ENCODE measurements at regions not wholly inside any gene's neighbourhood (a gene's known extent, or its start where the extent isn't known, plus 50 kb on each side); places are given as distances from the start of the nearest gene placed in this dataset.

DNA sequence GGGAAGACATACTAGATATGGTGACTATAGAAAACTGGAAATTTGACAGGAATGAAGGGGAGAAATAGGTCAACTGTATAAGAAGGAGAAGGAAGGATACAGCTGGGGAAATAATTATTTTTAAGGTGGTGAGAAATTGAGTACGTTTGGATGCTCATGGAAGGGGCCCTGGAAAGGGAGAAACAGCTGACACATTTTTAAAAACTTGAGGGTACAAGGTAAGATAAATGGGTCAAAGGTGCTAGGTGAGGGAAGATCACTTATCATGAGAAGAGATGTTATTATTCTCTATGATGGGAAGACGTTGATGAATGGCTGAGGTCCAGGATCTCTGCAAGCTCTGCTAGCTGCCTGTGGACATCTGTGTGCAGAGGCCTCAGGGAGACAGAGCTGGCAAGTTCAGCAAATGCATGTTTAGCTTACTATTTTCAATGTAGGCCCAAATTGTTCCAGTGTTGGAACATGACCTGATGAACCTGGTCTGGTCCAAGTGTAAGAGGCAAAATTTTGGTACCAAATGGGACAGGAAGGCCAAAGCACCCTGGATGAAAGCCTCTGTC is 181.7 kb downstream of the MTRR start:
- DNase-seq (ENCODE audit: low read depth in 2 of 2), result no peak

DNA sequence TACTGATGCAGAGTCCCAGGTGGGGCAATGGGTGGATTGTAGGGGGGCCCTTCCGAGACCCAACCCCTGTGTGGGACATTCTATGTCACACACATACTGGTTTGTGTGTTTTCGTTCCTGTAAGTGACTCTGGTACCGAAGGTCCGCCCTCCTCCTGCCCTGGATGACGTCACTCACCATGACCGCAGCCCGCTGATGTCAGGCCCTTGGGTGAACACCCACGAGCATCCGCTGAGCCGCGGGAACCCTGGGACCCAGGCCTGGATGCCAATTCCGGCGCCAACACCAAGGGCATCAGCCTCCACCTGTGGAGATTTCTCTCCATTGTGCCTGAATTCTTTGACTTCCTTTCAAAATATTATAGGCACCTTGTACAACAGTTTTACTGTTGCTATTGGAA is 184.3 kb downstream of the MTRR start:
- no peak for DNase-seq (ENCODE audit: low read depth in 2 of 2)

DNA sequence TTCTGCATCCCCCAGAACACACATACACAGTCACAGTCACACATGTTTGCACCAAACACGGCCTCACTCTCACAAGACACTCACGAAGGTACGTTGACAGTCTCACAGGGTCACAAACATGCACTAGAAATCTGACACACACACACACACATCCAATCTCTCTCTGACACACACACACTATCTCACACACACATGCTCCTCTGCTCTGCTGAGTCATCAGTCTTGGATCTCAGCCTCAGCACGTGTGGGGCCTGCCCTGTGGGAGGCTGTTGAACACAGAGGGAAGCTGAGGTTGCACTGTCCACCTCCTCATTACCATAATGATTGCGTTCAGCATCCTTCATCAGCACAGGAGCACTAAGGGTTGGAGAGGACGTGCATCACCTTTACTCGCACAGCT is 188.8 kb downstream of the MTRR start:
- DNase-seq (ENCODE audit: low read depth in 2 of 2), result no peak

DNA sequence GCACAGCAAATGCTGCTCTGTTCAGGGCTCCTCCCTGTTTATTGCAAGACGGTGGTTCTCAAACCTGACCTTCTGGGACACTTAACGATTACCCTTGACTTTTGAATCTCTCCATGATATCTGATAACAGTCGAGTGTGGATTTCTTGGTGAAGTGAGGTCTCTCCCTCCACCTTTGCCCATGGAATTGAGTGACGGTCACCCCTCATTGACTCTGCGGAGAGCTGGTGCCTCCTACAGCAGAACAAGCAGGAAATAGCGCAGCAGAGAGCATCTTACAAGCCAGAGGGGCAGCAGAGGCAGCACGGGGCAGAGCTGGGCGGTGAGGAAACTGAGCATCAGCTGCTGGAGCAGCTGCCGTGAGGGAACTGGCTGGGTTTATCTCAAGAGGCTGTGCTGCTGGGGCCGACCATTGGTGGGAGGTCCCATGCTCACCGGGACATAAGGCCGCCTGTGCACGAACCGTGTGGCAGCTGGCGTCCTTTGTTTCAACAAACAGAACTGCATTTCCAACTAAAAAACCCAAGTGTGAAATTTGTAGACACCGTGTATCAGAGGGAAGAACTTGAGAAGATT is 189.8 kb downstream of the MTRR start:
- DNase-seq (ENCODE audit: low read depth in 2 of 2), result no peak

DNA sequence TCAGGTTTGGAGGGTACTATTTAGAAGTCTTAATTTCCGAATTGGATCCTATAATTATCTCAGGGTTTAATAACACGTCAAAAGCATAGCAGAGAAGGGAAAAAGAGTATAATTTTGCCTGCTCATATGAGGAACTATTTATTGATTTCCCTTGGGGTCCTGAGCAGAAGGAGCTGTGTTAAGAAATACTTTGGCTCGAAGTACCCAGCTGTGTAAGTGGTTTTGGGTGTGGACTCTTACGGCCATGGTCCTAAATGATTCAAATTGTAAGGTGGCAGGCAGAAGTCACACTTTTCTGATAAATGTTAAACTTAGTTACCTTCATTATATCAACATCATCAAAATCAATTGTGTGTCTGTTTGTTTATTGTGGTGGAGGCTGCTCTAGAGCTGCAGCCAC is 190.4 kb downstream of the MTRR start:
- no peak for DNase-seq (ENCODE audit: low read depth in 2 of 2)

DNA sequence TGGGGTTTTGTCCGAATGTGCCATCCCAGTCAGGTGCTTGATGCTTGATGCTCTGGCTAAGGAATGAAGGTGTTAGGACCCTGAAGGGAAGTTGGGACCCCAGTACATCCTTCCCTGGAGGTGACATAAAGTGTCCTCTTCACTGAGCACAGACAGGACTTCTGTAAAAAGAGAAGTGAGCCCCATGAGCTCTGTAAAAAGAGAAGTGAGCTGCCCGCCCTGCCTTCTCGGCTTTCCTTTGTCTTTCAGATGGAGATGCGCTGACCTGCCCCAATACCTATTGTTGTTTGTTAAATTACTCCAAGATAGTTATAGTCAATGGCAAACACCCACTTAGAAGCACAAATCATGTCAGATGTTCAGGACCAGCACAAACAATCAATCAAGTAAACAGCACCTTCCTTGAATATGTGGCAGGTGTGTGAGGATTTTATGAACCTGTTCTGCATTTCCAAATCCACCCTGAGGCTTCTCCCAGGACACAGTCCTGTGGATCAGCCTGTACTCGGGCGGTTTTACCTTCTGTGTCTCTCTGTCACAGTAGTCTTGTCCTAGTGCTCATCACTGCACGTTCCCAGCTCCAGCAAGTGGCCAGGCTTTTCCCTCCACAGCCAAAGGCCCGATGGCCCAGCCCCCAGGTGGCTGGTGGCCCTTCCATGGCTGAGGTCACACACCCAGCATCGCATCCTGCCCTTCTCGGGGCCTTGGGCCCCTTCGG is 191.4 kb downstream of the MTRR start:
- DNase-seq (ENCODE audit: low read depth in 2 of 2), result no peak

DNA sequence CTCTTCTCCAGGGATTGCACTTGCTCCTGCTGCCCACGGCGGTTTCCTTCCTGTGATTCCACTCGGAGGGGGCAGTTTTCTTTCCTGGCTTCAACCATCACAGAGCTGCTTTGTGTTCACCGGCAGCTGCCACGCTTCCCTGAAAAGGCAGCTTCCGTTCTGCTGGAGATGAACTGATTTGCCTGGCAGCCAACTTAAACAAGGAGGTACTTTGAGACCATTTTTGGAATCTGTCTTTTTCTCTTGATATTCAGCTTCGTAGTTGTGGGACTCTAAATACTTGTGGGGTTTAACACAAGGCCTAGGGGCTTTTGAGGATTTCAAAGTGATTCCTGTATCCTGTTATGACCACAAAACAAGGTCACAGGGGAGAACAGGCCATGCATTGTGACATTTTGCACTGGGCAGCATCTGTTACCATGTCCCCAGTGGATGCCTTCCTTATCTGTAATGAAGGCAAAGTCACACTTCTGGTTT is 192.0 kb downstream of the MTRR start:
- no peak for DNase-seq (ENCODE audit: low read depth in 2 of 2)

DNA sequence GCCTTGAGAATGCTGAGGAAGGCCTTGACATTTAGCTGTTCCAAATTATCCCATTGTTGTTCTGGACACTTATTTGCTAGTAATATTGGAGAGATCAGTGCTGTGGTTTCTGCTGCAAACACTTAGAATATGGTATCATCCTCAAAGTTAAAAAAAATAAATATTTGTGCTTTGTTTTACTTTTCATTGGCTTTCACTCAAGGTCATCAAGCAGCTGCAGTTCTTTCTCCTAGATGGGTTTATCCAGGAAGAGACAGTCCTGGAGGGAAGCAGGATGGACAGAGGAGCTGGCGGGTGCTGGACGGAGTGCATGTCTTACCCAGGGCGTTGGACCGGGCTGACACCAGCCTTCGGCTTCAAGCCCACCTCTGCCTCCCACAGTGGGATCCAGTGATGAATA is 193.6 kb downstream of the MTRR start:
- DNase-seq (ENCODE audit: low read depth in 2 of 2), result no peak

DNA sequence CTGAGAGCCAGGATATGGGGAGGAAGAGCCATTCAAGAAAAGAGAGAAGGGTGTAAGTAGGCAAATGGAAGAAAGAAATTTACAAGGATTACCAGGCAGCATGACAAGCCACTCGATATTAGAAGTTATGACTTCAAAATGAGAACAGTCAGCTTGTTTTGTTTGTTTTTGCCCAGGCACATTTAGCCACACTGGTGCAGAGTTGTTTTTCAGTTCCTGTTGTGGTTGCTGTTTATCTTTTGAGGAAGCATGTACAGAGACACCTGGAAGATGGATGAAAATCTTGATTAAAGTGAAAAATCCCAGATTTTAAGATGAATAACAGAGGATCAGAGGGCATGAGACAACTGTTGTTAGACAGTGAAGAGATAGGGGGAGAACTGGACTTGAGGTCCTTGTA is 199.1 kb downstream of the MTRR start:
- no peak for DNase-seq (ENCODE audit: low read depth in 2 of 2)

DNA sequence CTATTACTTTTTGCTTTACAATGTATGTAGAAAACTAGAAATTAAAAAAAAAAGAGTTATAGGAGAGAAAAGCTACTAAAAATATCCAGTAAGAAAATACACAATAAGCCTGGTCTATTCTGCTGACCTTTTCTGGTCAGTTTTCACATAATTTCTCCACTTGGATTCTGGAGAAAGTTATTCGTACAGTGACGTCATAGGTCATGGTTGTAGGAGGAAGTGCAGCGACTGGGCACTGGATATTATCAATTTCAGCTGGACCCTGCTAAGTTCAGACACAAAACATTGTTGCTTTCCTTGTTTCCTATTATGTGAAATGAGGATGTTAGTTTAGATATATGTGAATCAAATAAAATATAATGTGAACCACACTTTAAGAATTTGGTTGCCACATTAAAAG is 201.2 kb downstream of the MTRR start:
- no peak for DNase-seq (ENCODE audit: low read depth in 2 of 2)

DNA sequence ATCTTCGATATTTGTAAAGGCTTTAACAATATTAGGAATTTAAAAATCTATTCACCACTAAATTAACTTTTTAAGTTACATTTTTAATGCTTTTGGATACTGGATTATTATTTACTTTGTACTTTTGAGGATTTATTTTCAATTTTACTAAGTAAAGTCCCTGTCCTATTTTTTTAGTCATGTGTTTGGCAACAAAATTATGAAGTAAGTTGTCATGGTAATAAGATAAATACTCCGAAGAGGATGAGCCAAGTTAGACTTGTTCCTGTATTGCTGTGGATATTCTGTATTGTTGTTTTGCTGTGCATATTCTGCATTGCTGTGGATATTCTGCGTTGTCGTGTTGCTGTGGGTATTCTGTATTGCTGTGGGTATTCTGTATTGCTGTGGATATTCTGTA is 210.1 kb downstream of the MTRR start:
- DNase-seq (ENCODE audit: low read depth in 2 of 2), result no peak

DNA sequence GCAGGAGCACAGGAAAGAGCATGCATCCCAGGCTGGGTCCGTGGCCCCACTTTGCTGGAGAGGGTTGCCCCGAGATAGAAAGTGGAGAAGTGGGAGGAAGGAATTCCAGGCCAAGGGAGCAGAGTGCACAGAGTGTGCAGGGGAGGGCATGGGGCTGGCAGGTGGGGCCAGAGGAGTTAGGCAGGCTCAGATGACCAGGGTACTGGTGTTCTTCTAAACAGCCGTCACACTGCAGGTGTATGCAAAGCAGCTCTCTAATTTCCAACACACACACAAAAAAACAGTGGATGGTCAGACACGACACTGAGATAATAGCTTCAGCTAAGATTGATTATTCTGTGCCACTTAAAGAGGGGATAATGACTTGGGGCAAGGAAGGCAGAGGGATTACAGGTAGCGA is 212.2 kb downstream of the MTRR start:
- DNase-seq (ENCODE audit: low read depth in 2 of 2), result no peak

DNA sequence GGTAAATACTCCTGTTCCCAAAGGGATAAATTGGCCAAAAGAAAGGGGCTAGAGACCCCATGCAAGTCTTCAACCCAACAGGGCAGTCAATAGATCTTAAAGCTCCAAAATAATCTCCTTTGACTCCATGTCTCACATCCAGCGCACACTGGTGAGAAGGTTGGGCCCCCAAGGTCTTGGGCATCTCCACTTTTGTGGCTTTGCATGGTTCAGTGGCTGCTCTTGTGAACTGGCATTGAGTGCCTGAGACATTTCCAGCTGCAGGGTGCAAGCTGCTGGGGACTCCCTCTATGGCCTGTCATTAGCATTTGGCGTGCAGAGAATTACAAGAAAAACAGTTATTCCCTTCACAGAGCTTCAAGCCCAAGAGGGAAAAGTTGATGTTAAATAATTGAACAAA is 224.7 kb downstream of the MTRR start:
- DNase-seq (ENCODE audit: low read depth in 2 of 2), result no peak

DNA sequence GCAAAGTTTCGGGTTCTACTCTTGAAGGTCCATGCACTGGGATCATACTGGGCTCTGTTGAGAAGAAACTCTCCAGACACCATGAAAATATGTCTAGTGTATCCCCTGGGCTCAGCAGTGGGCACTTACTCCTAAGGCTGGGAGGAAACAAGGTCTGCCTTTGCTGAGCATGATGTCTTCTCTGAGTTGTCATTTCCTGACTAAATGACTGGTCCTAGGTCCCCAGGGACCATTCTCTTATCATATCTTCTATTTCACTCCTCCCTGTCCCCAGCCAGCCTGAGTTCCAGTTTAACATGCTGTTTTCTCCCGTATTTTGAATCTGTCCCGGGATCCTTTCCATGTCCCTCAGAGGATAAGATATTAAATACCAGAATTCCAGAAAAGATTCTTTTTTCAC is 225.4 kb downstream of the MTRR start:
- DNase-seq (ENCODE audit: low read depth in 2 of 2), result no peak

DNA sequence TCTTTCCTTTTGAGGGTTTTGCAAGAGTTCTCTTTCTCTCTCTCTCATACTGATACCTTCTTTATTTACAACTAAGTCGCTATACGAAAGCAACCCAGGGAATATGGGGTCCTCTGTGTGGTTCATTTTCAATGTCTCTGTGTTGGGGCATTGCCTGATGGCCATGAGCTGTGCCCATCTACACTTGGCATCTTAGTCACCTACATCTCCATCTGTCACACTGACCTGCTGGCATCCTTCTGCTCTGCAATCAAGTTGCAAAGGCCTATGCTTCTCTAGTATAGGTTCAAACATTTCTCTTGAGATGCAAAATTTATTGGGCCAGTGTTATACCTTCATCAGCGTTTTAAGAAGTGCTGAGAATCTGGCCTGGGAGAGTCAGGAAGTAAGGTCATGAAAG is 228.2 kb downstream of the MTRR start:
- DNase-seq (ENCODE audit: low read depth in 2 of 2), result no peak

DNA sequence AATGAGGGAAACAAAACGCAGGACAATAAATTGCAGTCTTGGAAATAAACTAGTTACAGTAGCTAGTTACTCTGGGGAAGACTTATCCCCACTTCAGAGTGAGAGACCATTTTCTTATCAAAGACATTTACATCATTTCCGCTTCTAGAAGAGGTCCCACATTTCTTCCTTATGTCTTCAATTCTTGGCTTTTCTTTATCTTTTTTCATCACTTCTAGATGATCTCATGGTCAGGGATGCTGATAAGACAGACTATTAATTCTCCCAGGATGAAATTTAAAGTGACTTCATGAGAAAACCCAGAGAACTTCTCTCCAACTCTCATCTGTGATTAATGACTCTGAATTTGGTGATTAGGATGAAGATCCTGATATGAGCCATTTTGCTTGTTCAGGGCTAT is 229.1 kb downstream of the MTRR start:
- DNase-seq (ENCODE audit: low read depth in 2 of 2), result no peak

DNA sequence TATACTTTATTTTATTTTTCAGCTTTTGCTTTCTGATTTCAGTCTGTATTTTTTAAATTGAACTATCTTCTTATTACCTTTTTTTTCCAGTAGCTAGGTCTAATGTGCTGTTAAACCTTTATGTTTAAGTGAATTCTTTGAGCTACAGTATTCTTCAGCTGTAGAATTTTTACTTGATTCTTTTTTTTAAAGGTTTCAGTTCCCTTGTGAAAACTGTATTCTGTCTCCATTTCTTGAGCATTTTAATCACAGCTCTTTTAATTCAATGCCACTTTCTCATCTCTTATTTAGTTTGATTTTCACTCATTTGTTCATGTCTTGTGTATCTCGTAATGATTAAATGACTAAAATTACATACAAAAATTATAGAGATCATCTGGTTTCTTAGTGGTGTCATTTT is 233.8 kb downstream of the MTRR start:
- no peak for DNase-seq (ENCODE audit: low read depth in 2 of 2)

DNA sequence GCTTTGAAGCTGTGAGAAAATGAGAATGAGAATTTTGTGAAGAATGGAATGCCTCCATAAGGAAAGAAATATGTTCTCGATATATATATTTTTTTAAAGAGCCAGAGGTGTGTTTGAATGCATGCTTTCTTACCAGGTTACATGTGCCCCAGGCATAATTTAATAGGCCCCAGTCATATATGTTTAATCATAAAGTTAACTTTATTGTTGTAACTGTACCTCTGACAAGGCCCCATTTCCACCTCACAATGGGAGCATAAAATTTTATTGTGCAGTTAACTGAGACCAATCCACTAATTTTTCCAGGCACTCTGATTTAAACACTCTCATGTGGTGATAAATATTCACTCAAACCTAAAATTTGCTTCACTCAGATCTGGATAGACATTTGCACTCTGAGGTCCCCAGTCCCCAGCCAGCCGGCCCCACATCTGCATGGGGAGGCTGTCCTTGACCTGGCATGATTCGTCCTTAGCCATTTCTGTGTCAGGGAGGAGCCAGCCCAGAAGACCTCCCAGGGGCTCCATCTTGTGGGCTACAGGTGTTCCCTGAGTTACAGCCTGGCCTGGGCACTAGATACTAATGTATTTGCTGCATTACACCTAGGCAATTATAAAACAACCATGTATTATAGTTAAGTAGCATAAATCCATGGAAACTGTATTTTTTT is 245.8 kb downstream of the MTRR start:
- DNase-seq (ENCODE audit: low read depth in 2 of 2), result no peak

DNA sequence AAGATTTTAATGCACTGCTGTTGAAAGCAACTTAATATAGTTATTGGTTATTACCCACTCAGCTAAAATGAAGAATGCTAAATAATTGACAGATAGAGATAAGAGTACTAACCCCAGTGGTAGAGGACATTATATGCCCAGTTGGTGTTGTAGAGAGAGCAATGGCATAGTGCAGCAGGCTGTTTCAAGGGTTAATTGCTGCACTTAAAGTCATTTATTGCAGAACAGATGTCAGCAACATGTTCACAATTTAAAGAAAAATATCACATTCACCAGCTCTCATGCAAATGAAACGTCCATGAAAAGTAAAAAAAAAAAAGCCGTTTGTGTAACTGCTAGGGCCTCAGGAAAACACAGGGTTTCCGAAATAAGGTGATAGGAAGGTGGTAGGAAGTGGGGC is 254.6 kb downstream of the MTRR start:
- no peak for DNase-seq (ENCODE audit: low read depth in 2 of 2)

DNA sequence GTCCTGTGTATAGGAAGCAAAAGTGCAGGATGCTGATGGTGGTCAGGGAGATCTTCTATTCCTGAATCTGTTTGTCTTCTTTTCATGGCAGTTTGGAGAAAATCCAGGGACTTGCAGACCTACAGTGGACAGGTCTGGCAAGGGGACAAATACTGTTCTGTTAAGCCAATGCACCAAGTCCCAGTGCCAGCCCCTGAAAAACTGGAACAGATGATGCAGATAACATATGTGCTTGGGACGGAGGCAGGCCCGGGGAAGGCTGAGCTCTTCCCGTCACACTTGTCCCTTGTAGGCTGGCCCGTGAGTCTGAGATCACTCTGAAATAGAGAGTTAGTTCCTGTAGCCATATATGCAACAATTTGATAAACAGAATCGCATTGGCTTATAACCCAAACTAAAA is 265.7 kb downstream of the MTRR start:
- DNase-seq (ENCODE audit: low read depth in 2 of 2), result no peak

DNA sequence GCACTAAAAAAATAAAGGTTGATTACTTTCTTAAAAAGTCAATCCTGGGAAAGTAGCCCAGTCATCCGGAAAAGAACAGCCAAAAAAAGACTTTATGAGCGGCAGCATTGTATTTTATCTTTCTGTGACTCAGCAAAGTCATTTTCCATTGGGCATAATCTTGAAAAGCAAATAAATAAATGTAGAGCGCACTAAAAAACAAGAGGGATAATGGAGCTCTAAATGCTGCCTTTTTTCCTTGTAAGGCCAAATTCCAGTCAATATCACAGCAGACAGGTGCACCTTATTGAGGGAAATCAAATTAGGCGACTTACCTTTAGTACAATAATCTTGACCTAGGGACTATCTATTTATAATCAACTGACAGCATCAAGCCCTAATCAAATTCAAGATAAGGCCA is 266.8 kb downstream of the MTRR start:
- DNase-seq (ENCODE audit: low read depth in 2 of 2), result no peak

DNA sequence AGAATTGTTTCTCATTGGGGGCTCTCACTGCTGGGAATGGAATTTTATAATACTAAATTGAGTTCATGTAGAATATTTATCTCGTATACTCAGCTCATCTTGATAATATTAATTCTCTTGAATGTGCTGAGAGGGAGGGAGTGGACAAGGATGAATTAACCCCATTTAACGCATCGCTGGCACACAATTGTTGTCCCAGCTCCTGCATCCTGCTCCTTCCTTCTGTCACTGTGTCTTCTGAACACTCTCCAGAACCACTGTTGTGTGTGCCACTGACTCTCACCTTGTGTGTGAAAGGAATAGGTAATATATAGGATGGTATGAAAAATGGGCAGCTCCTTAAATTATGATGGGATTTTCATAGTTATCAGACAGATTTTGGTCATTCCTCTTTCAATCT is 267.3 kb downstream of the MTRR start:
- DNase-seq (ENCODE audit: low read depth in 2 of 2), result no peak

DNA sequence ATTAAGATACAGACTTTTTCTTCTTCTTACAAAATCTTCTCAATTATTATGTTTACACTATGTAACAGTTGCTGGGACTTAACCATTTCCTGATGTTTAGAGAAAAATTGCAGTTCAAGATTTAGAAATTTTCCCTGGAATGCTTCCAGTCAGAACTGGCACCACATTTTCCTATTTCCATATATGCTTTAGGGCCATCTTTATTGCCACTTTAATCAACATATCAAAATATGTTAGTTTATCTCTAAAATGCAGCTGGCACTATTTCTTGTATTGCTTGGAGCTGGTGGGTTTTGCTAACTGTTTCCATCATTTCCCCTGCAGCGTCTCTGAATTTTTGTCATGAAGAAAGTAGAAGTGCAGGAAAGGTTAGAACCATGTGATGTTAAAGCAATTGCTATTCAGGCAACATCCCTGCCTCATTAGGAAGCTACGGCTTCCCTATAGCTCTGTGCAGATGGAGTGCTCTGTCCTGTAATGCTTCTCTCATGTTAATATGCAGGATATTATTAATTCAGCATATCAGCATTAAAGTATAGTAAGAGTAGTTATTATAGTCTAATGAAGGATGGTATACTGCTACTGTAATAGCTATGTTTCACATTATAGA is 269.1 kb downstream of the MTRR start:
- DNase-seq (ENCODE audit: low read depth in 2 of 2), result no peak
